ENCODE measurements at regions not wholly inside any gene's neighbourhood (a gene's known extent, or its start where the extent isn't known, plus 50 kb on each side); places are given as distances from the start of the nearest gene placed in this dataset.

DNA sequence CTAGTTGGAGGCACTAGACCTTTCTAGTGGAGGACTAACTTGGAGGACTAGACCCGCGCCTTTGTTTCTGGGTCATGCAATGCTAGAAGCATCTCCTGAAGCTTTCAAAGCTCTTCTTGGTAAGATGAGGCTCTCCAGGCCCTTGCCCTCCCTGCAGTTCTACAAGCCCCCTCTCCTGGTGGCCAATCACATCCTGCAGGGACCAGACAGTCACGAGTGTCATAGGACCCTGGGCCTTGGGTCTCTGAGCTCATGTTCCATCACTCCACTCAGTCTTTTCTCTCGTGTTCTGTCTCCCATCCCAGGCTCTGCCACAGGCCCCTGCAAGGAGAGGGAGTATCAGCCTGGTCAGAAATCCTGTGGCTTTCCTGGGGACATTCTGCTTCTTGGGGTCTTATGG lies 119.6 kb downstream of the CYLD start:
- TF ChIP-seq, protein P1, sequence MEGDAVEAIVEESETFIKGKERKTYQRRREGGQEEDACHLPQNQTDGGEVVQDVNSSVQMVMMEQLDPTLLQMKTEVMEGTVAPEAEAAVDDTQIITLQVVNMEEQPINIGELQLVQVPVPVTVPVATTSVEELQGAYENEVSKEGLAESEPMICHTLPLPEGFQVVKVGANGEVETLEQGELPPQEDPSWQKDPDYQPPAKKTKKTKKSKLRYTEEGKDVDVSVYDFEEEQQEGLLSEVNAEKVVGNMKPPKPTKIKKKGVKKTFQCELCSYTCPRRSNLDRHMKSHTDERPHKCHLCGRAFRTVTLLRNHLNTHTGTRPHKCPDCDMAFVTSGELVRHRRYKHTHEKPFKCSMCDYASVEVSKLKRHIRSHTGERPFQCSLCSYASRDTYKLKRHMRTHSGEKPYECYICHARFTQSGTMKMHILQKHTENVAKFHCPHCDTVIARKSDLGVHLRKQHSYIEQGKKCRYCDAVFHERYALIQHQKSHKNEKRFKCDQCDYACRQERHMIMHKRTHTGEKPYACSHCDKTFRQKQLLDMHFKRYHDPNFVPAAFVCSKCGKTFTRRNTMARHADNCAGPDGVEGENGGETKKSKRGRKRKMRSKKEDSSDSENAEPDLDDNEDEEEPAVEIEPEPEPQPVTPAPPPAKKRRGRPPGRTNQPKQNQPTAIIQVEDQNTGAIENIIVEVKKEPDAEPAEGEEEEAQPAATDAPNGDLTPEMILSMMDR (IDR thresholded peaks at IDR 0.05), result no peak

DNA sequence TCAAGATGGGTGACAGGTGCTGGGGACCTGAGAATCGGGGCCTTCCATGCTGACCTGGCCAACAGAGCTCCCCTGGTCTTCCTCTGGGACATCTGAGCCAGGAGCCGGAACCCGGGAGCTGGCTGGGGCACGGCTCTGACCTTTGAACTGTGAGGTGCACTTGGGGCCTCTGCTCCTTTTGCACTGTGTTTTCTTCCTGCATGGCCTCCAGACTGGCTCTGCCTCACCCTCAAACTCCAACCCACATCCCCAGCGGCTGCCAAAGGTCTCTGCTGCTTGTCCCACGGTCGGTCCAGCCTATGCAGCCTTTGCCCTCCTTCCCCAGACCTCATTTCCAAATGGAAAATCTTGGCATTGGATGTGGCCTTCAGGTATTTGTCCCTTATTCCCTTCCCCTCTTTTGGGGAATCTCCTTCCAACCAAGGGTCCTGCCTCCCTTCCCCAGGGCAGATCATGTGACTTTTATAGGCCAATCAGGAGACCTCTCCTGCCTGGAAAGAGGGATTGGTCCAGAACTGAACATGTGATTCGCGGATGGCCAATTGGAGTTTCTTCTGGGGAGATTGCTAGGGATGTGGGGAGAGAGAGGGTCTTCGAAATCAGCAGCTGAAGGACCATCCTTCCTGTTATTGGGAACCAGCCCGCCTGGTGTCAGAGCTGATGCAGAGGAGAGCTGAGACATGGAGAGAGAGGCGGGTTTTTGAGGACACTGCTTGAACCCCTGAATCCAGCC lies 117.9 kb downstream of the CYLD start:
- TF ChIP-seq, protein P1 (IDR thresholded peaks at IDR 0.05), result no peak

DNA sequence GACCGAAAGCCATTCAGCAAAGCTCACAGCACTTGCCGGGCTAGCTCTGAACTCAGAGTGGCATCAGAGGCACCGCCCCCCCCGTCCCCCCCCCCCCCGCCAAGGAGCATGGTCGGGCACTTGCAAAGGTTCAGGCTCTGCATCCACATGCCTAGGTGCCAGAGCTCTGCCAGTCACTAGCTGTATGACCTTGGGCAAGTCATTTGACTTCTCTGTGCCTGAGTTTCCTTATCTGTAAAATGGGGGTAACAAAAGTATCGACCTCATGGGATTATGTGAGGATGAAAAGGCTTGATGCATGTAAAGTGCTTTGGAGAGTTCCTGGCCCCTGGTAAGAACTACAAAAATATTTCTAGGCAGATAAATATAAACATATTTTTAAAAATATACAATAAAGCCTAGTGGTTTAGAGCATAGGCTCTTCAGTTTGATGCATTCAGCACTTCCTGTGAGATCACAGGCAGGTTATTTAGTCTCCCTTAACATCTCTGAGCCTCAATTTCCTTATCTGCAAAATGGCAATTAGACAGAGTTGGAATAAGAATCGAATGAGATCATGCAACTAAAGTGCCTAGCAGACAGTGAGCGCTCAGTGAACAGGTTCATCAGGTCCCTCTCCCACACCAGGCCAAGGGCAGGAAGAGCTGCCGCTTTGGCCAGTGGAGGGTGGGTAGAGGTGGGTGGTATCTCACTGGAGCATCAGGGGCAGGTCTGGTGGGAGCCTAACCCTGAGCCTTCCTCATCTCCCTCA lies 117.2 kb downstream of the CYLD start:
- TF ChIP-seq, protein P1 (IDR thresholded peaks at IDR 0.05), result no peak

DNA sequence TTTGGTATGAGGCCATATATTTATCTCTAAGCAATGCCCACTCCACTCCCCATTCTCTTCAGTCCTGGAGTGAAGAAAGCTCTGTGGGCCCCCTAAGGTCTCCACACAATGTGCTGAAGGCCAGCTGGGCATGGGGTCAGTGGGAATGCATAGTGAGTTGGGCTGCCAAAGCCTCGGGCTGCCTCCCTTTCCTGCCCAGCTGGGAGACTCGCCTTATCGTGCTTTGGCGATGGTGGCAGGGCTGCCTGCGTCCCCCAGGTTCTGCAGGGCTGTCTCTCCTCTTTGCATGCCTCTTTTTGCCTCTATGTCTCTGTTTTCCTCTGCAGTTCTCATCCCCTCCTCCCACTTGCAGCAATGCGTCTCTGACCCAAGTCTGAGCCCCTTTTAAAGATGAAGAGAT lies 116.5 kb downstream of the CYLD start:
- TF ChIP-seq, protein P1 (IDR thresholded peaks at IDR 0.05), result no peak

DNA sequence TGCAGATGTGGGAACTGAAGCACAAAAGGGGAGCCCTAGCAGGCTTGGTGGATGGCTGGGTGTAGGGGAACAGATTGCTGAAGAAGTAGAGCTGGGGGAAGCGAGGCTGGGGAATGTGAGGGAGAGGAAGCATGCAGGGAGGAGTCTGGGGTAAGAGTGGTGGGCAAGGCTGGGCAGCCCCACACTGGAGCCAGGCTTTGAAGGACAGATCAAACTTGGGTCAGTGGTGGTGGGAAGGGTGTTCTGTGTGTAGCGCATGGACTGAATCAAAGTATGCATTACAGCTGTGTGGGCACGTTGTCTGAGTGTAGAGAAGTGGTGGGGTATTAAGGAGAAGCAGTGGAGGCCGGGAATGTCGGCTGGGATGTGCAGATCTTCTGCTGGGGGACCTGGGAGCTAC lies 116.0 kb downstream of the CYLD start:
- TF ChIP-seq, protein P1 (IDR thresholded peaks at IDR 0.05), result no peak

DNA sequence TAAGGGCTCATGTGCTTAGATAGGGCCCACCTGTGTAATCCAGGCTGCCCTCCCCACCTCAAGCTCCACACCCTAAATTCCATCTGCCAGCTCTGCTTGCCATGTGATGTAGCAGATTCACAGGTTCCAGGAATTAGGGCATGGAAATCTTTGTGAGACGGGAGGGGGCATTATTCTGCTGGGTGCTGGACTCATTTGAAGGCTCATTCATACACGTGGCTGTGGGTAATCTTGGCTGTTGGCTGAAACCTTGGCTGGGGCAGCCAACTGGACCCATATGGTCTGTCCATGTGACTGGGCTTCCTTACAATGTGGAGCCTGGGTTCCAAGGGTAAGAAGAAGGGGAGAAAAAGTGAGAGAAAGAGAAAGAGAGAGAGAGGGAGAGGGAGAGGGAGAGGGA lies 115.1 kb downstream of the CYLD start:
- TF ChIP-seq, protein P1 (IDR thresholded peaks at IDR 0.05), result no peak

DNA sequence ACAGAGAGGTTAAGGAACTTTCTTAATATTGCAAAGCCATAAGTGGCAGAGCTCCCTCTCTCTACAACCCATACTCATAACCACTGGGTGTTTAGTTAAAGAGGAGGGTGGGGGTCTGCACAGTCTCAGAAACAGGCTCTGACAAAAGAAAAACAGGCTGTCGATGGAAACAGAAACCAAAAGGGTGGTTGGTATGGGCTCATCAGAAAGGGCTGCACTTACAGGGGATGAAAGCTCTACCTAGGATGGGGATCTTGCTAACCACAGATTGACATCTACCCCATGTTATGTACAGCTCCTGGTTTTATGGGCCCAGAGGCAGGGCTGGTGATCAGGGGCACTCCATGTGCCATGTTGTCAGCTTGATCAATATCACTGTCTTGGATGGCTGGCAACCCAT lies 111.4 kb downstream of the CYLD start:
- TF ChIP-seq, protein P1 (IDR thresholded peaks at IDR 0.05), result no peak

Data from LNCAP (cell line).